HG03558 (cell line): ENCODE measurements at regions not wholly inside any gene's neighbourhood (a gene's known extent, or its start where the extent isn't known, plus 50 kb on each side); places are given as distances from the start of the nearest gene placed in this dataset.
"Not testable (repeated sequence)": the region's sequence is repeated elsewhere in the genome, so short reads cannot be mapped to it uniquely, and the experiment has no call there.

Source experiments
- ATAC-seq: cut with Tn5 transposase; IDR thresholded peaks from one replicate; pipeline ENCODE4 v1.9.1; 2021; ENCODE audit warnings: moderate number of reproducible peaks; ENCODE audit not compliant: unreplicated experiment; ENCODE audit errors: extremely low read depth

GRCh38 chr10:21048068-21048467, 151.0 kb upstream of the NEBL start:
- no peak for ATAC-seq

DNA sequence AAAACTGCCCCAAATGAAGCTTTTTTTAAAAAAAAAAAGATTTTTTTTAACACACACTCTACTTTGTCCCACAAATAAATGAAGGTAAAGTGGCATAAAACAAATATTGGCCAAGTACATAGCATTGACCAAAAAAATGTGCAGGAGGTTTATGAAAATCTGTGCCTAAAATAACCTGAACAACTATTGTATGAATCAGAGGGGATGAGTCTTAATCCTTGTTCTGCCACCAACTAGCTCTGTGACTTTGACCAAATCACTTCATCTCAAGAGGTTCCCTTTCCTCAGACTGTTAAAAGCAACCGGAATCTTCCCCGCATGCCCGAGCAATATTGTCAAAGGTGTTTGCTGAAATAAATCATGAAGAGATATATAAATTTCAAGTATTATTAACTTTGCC, 150.4 kb upstream of the NEBL start:
- ATAC-seq, result no peak

- no peak for ATAC-seq
Measured at GRCh38 chr10:21047096-21047495, 150.0 kb upstream of the NEBL start.

- no peak for ATAC-seq
Measured at GRCh38 chr10:21043044-21043443, 145.9 kb upstream of the NEBL start.

- ATAC-seq, result no peak
Measured at GRCh38 chr10:21042536-21042935, 145.4 kb upstream of the NEBL start.

DNA sequence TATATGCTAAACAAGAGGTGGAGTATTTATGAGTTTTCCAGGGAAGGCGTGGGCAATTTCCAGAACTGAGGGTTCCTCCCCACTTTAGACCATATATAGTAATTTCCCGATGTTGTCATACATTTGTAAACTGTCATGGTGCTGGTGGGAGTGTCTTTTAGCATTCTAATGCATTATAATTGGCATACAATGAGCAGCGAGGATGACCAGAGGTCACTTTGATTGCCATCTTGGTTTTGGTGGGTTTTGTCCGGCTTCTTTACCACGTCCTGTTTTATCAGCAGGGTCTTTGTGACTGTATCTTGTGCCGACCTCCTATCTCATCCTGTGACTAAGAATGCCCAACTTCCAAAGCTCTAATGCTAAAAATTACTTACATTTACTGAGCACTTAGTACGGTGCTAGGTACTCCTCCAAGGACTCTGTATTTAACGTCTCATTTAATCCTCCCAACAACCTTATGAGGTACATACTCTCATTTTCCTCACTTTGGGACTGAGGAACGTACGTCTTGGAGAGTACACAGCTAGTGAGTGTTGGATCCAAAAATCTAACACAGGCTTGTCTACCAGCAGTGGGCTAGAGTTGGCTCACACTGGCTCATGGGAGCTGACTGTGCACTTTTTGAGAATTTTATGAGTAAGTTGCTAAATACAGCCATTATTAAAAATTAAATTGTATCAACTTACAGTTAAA, 144.8 kb upstream of the NEBL start:
- ATAC-seq, result no peak

DNA sequence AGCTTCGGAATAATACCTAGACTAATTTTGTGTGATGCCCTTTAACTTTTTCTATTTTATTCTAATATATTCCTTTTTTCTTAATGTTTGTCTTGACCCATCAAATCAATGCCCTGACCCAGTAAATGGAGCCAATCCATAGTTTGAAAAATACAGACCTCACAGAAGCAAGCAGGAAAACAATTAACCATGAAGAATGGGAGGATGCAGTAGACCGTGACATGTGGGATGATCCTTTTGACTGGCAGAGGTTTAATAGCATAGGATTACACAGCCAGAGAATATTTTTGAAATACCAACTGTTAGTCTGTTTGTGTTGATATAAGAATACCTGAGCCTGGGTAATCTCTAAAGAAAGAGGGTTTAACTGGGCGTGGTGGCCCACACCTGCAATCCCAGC, 142.6 kb upstream of the NEBL start:
- ATAC-seq, result no peak

GRCh38 chr10:21036757-21037156, 139.6 kb upstream of the NEBL start:
- no peak for ATAC-seq

DNA sequence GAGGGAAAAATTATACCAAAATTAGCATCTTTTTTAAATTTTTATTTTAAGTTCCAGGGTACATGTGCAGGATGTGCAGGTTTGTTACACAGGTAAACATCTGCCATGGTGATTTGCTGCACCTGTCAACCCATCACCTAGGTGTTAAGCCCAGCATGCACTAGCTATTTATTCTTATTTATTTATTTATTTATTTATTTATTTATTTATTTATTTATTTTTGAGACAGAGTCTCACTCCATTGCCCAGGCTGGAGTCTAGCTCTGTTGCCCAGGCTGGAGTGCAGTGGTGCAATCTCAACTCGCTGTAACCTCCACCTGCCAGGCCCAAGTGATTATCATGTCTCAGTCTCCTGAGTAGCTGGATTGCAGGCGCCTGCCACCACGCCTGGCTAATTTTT, 137.7 kb upstream of the NEBL start:
- not testable (repeated sequence) for ATAC-seq

GRCh38 chr10:21034241-21034640, 137.1 kb upstream of the NEBL start:
- ATAC-seq, result no peak

DNA sequence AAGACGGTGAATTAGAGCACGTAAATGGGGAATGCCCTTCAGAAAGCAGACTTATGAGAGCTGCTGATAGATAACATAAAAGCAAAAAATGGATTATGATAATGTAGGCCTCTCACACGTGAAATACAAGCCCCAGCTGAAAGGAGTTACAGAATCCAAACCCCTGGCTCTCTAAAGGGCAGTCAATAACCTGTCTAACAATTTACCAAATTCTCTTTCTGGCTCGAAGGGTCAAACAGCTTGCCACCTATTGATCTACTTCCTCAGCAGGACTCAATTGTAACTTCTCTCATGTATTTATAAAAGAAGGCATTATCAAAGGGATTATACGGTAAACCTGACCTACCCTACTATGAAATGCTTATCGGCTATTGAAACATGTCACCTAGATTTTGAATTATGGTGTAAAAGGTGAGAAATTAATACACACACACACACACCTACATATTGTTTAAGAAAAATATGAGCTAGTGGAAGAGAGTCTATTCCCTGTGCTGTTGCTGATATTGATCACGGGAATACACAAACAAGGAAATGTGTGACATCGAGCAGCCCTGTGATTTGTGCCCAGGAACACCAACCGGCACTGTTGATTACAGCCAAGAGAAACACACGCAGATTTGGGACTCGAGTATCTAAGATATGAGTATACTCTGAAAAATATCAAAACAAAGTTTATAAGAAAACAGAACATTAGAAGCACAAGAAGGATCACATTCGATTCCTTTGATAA, 135.6 kb upstream of the NEBL start:
- ATAC-seq, result no peak

DNA sequence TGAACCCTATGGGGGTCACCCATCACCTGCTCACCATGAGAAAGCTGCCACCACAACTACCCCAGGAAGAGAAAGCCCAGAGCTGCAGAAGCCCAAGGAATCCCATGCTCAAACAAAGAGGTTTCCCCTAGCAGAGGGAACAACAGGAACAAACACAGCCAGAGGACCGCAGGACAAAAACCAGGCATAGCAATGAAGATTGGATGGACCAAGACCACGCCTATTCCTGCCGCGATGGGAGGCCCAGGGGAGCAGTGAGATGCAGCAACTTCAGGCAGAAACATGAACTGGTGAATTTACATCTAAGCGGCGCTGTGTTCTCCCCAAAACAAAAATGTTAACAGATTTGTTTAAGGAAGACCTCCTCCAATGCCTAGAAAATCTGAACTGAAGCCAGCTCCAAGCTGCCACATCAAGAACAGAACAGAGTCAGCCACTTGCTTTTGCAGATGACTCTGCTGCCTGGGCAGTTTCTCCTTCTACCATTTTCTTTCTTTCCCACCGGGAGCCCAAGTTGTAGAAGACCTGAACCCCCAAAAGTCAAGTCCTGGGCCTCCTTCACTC, 134.2 kb upstream of the NEBL start:
- no peak for ATAC-seq

DNA sequence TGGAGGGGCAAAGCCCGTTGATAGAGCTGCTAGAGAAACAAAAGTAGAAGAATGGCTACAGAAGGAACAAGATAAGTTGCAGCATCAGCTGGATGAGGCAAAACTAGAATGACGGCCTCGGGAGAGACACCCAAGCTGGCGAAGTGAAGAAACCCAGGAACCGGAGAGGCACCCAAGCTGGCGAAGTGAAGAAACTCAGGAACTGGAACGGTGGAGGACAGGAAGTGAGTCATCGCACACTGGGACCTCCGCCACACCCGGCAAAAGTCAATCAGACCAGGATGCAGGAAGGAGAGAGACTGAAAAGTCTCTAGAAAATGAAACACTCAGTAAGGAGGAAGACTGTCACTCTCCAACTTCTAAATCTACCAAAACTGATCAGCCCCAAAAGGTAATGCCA, 133.0 kb upstream of the NEBL start:
- no peak for ATAC-seq

DNA sequence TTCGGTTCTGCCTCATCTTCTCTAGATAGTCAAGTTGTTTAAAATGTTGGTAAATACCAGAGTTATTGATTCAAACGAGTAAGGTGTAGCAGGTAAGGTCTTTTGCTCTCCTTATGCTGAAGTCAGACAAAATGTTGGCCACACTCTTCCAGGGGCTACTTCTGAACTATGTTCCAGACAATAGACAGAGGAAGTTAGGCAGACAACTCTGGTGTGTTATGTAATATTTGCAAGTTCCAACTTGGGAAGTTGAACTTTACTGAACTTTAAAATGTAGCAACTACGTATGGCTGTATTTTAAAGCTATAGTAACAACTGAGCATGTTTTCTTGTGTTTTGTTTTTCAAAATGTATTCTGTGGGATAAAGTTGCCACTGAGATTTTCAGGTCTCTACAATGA, 125.7 kb upstream of the NEBL start:
- ATAC-seq, result no peak

GRCh38 chr10:21021843-21022594, 124.9 kb upstream of the NEBL start:
- no peak for ATAC-seq

GRCh38 chr10:21021231-21021630, 124.1 kb upstream of the NEBL start:
- no peak for ATAC-seq

- no peak for ATAC-seq
Measured at GRCh38 chr10:21020545-21020944, 123.4 kb upstream of the NEBL start.

GRCh38 chr10:21019436-21019835, 122.3 kb upstream of the NEBL start:
- ATAC-seq, result no peak

- no peak for ATAC-seq
Measured at GRCh38 chr10:21015851-21016250, 118.7 kb upstream of the NEBL start.

GRCh38 chr10:21014141-21014540, 117.0 kb upstream of the NEBL start:
- no peak for ATAC-seq

GRCh38 chr10:21011433-21012018, 114.4 kb upstream of the NEBL start:
- no peak for ATAC-seq
